SK-N-SH treated with all-trans-retinoic acid at 6 μM for 48 hours (cell line): ENCODE measurements at regions not wholly inside any gene's neighbourhood (a gene's known extent, or its start where the extent isn't known, plus 50 kb on each side); places are given as distances from the start of the nearest gene placed in this dataset.

Experiments
- ATAC-seq: fragments of 200-7000 bp; cut with Tn5 transposase; 3 replicates; pipeline ENCODE4 v1.9.1; 2020; ENCODE audit warnings: mild to moderate bottlenecking, moderate library complexity
- ARNTL ChIP-seq: fragments of 450-650 bp; formaldehyde crosslinking; IDR thresholded peaks from 2 replicates; pipeline ENCODE4 v1.5.0; 2020; ENCODE audit warnings: low read depth, mild to moderate bottlenecking, moderate library complexity, borderline replicate concordance
- BACH2 ChIP-seq: fragments of 250-450 bp; sonication (Bioruptor Pico); IDR thresholded peaks from 2 replicates; pipeline ENCODE4 v1.9.0; 2021; ENCODE audit warnings: mild to moderate bottlenecking, borderline replicate concordance
- CSDC2 ChIP-seq: fragments of 250-450 bp; sonication (Bioruptor Pico); IDR thresholded peaks from 2 replicates; pipeline ENCODE4 v1.5.0; 2020; ENCODE audit warnings: mild to moderate bottlenecking, moderate library complexity
- ESRRG ChIP-seq: fragments of 250-450 bp; sonication (Bioruptor Pico); IDR thresholded peaks from 2 replicates; pipeline ENCODE4 v1.6.1; 2021; ENCODE audit warnings: mild to moderate bottlenecking
- GLIS3 ChIP-seq: fragments of 250-450 bp; sonication (Bioruptor Pico); IDR thresholded peaks from 2 replicates; pipeline ENCODE4 v1.5.0; 2020; ENCODE audit warnings: mild to moderate bottlenecking, moderate library complexity
- ISL1 ChIP-seq: fragments of 250-450 bp; sonication (Bioruptor Pico); IDR thresholded peaks from 2 replicates; pipeline ENCODE4 v2.1.2; 2022; ENCODE audit warnings: mild to moderate bottlenecking, moderate library complexity
- OSR1 ChIP-seq: fragments of 250-450 bp; sonication (Bioruptor Pico); IDR thresholded peaks from 2 replicates; pipeline ENCODE4 v1.8.0; 2022; ENCODE audit warnings: moderate library complexity, mild to moderate bottlenecking, inconsistent platforms
- RARB ChIP-seq: fragments of 250-450 bp; sonication (Bioruptor Pico); IDR thresholded peaks from 2 replicates; pipeline ENCODE4 v1.8.0; 2021; ENCODE audit warnings: mild to moderate bottlenecking, moderate library complexity
- SNAI2 ChIP-seq: fragments of 250-450 bp; sonication (Bioruptor Pico); IDR thresholded peaks from 2 replicates; pipeline ENCODE4 v1.5.0; 2020; ENCODE audit warnings: mild to moderate bottlenecking, moderate library complexity
- TCF4 ChIP-seq: fragments of 250-450 bp; sonication (Bioruptor Pico); IDR thresholded peaks from 2 replicates; pipeline ENCODE4 v1.8.0; 2021; ENCODE audit warnings: mild to moderate bottlenecking, moderate library complexity, borderline replicate concordance
- TOX ChIP-seq: fragments of 250-450 bp; sonication (Bioruptor Pico); IDR thresholded peaks from 2 replicates; pipeline ENCODE4 v1.8.0; 2021; ENCODE audit warnings: mild to moderate bottlenecking, moderate library complexity, borderline replicate concordance
- ZC3H10 ChIP-seq: fragments of 250-450 bp; sonication (Bioruptor Pico); IDR thresholded peaks from 2 replicates; pipeline ENCODE4 v1.5.1; 2021; ENCODE audit warnings: mild to moderate bottlenecking, moderate library complexity
- ZFP3 ChIP-seq: fragments of 250-450 bp; sonication (Bioruptor Pico); IDR thresholded peaks from 2 replicates; pipeline ENCODE4 v1.5.0; 2020; ENCODE audit warnings: mild to moderate bottlenecking, moderate library complexity
- ZFP30 ChIP-seq: fragments of 450-650 bp; formaldehyde crosslinking; IDR thresholded peaks from 2 replicates; pipeline ENCODE4 v1.5.0; 2022; ENCODE audit warnings: mild to moderate bottlenecking, moderate library complexity
- ZNF70 ChIP-seq: fragments of 450-650 bp; formaldehyde crosslinking; IDR thresholded peaks from 2 replicates; pipeline ENCODE4 v1.5.0; 2020; ENCODE audit warnings: mild to moderate bottlenecking, moderate library complexity
- ZNF8 ChIP-seq: fragments of 450-650 bp; formaldehyde crosslinking; IDR thresholded peaks from 2 replicates; pipeline ENCODE4 v1.5.0; 2020; ENCODE audit warnings: mild to moderate bottlenecking, moderate library complexity
- TF ChIP-seq, protein P1 (sequence below): fragments of 250-450 bp; sonication (Bioruptor Pico); IDR thresholded peaks from 2 replicates; pipeline ENCODE4 v1.5.1; 2021; ENCODE audit warnings: mild to moderate bottlenecking, moderate library complexity
- TF ChIP-seq, protein P2 (sequence below): fragments of 250-450 bp; sonication (Bioruptor Pico); IDR thresholded peaks from 2 replicates; pipeline ENCODE4 v1.5.1; 2020; ENCODE audit warnings: low read depth, mild to moderate bottlenecking, moderate library complexity
- TF ChIP-seq, protein P3 (sequence below): fragments of 250-450 bp; sonication (Bioruptor Pico); IDR thresholded peaks from 2 replicates; pipeline ENCODE4 v1.5.0; 2020; ENCODE audit warnings: mild to moderate bottlenecking, moderate library complexity
- TF ChIP-seq, protein P4 (sequence below): fragments of 250-450 bp; sonication (Bioruptor Pico); IDR thresholded peaks from 2 replicates; pipeline ENCODE4 v1.8.0; 2021; ENCODE audit warnings: low read depth, mild to moderate bottlenecking, moderate library complexity, borderline replicate concordance

- ATAC-seq: no peak
- TF ChIP-seq, protein P1, sequence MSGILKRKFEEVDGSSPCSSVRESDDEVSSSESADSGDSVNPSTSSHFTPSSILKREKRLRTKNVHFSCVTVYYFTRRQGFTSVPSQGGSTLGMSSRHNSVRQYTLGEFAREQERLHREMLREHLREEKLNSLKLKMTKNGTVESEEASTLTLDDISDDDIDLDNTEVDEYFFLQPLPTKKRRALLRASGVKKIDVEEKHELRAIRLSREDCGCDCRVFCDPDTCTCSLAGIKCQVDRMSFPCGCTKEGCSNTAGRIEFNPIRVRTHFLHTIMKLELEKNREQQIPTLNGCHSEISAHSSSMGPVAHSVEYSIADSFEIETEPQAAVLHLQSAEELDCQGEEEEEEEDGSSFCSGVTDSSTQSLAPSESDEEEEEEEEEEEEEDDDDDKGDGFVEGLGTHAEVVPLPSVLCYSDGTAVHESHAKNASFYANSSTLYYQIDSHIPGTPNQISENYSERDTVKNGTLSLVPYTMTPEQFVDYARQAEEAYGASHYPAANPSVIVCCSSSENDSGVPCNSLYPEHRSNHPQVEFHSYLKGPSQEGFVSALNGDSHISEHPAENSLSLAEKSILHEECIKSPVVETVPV: no peak
- TF ChIP-seq ESRRG (no peak), TOX (no peak), CSDC2 (CRISPR knock-in tag) (no peak), GLIS3 (CRISPR knock-in tag) (no peak), TCF4 (CRISPR knock-in tag) (no peak), ZNF70 (CRISPR knock-in tag) (no peak)
- TF ChIP-seq, protein P2, sequence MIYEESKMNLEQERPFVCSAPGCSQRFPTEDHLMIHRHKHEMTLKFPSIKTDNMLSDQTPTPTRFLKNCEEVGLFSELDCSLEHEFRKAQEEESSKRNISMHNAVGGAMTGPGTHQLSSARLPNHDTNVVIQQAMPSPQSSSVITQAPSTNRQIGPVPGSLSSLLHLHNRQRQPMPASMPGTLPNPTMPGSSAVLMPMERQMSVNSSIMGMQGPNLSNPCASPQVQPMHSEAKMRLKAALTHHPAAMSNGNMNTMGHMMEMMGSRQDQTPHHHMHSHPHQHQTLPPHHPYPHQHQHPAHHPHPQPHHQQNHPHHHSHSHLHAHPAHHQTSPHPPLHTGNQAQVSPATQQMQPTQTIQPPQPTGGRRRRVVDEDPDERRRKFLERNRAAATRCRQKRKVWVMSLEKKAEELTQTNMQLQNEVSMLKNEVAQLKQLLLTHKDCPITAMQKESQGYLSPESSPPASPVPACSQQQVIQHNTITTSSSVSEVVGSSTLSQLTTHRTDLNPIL (CRISPR knock-in tag): no peak
These were observed 259.2 kb upstream of the SLC14A2 start for GRCh38 chr18:45355944-45356520.

DNA sequence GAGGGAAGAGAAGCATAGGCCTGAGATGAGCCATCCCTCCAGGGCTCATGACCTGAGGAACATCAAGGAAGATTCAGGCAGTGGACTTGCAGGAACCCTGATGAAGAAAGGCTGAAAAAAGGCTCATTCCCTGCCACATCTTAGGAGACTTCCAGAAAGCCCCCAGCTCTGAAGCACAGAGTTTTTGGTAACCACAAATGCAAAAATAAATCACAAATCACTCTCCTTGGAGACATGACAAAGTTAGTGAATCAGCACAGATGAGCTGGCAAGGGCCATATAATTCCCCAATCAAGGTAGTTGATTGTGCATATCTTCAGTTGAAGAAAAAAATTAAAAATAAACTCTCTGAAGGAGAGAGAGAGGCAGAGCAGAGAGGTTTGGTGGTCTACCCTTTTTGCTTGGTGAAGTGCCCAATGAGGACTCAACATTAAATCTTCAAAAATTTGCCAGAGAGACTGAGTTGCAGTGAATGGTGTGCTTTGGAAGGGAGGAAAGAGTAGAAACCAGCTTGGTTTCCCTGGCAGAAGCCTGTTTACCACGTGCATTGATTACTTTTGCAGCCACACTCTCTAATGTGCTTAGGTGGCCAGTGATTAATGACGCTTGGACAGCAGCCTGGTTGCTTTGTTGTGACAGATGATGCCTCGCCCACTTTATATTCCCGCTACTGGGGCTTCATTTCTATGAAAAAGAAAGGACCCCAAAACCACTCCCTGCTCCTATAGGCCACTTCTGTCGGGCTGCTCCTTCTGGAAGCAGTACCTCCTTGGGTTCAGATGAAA lies 257.4 kb upstream of the SLC14A2 start:
- ATAC-seq: no peak
- TF ChIP-seq GLIS3 (CRISPR knock-in tag) (no peak), ZFP30 (CRISPR knock-in tag) (no peak), BACH2 (CRISPR knock-in tag) (no peak), ZFP3 (CRISPR knock-in tag) (no peak), CSDC2 (CRISPR knock-in tag) (no peak), TCF4 (CRISPR knock-in tag) (no peak), ZC3H10 (CRISPR knock-in tag) (no peak), TOX (no peak), RARB (CRISPR knock-in tag) (no peak), SNAI2 (CRISPR knock-in tag) (no peak), OSR1 (CRISPR knock-in tag) (no peak), ARNTL (CRISPR knock-in tag) (no peak), ZNF8 (CRISPR knock-in tag) (no peak), ISL1 (CRISPR knock-in tag) (no peak), ZNF70 (CRISPR knock-in tag) (no peak)
- TF ChIP-seq, protein P2 (CRISPR knock-in tag): no peak
- TF ChIP-seq, protein P3, sequence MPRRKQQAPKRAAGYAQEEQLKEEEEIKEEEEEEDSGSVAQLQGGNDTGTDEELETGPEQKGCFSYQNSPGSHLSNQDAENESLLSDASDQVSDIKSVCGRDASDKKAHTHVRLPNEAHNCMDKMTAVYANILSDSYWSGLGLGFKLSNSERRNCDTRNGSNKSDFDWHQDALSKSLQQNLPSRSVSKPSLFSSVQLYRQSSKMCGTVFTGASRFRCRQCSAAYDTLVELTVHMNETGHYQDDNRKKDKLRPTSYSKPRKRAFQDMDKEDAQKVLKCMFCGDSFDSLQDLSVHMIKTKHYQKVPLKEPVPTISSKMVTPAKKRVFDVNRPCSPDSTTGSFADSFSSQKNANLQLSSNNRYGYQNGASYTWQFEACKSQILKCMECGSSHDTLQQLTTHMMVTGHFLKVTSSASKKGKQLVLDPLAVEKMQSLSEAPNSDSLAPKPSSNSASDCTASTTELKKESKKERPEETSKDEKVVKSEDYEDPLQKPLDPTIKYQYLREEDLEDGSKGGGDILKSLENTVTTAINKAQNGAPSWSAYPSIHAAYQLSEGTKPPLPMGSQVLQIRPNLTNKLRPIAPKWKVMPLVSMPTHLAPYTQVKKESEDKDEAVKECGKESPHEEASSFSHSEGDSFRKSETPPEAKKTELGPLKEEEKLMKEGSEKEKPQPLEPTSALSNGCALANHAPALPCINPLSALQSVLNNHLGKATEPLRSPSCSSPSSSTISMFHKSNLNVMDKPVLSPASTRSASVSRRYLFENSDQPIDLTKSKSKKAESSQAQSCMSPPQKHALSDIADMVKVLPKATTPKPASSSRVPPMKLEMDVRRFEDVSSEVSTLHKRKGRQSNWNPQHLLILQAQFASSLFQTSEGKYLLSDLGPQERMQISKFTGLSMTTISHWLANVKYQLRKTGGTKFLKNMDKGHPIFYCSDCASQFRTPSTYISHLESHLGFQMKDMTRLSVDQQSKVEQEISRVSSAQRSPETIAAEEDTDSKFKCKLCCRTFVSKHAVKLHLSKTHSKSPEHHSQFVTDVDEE: no peak
- TF ChIP-seq, protein P4, sequence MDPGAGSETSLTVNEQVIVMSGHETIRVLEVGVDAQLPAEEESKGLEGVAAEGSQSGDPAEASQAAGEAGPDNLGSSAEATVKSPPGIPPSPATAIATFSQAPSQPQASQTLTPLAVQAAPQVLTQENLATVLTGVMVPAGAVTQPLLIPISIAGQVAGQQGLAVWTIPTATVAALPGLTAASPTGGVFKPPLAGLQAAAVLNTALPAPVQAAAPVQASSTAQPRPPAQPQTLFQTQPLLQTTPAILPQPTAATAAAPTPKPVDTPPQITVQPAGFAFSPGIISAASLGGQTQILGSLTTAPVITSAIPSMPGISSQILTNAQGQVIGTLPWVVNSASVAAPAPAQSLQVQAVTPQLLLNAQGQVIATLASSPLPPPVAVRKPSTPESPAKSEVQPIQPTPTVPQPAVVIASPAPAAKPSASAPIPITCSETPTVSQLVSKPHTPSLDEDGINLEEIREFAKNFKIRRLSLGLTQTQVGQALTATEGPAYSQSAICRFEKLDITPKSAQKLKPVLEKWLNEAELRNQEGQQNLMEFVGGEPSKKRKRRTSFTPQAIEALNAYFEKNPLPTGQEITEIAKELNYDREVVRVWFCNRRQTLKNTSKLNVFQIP (CRISPR knock-in tag): no peak
- TF ChIP-seq, protein P1: no peak
